GM12873 (cell line): ENCODE measurements at regions not wholly inside any gene's neighbourhood (a gene's known extent, or its start where the extent isn't known, plus 50 kb on each side); places are given as distances from the start of the nearest gene placed in this dataset.

Experiments used
- TF ChIP-seq, protein P1 (sequence below): IDR thresholded peaks from 2 replicates; pipeline ENCODE4 v1.5.1; 2012; ENCODE audit warnings: low read depth, mild to moderate bottlenecking, moderate library complexity, low read length, control low read depth; ENCODE audit not compliant: insufficient read depth; ENCODE audit errors: missing control alignments

DNA sequence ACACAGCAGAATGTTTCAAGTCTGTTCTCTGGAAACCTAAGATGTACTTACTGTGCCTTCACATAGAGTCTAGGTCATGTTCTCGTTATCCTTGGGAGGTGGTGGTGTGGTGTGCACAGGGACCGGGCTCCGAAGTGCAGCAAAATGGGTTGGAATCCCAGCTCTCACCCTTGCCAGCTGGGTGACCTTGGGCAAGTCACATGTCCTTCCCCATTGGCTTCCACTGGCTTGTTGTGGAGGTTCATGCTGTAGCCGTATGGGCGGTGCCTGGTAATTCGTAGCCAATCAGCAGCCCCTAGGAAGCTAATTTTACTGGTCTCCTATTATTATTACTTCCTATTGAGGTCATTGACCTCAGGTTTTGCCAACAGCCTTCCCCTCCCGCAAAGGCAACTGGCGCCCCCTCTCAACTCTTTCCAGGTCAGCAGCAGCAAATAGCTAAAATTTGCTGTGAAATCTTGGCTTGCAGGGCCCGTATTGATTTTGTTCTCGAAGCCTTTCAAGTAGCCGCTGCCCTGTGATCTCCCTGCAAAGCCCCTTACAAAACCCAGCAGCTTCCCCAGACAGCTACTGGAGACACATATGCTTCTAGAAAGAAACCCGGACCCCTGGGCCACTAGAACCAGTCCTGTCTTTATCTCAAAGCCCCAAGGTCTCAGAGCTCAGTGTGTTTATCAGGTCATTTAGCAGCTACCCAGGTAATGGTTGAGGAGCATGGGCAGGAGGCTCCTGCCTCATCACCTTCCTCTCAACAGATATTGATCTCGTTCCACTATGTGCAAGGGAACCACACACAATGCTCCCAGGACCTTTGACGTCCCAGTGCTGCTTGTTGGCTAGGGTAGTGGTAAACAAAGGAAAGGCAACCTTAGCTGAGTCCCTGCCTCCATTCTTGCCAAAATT is 66.5 kb upstream of the SLC1A4 start:
- TF ChIP-seq, protein P1, sequence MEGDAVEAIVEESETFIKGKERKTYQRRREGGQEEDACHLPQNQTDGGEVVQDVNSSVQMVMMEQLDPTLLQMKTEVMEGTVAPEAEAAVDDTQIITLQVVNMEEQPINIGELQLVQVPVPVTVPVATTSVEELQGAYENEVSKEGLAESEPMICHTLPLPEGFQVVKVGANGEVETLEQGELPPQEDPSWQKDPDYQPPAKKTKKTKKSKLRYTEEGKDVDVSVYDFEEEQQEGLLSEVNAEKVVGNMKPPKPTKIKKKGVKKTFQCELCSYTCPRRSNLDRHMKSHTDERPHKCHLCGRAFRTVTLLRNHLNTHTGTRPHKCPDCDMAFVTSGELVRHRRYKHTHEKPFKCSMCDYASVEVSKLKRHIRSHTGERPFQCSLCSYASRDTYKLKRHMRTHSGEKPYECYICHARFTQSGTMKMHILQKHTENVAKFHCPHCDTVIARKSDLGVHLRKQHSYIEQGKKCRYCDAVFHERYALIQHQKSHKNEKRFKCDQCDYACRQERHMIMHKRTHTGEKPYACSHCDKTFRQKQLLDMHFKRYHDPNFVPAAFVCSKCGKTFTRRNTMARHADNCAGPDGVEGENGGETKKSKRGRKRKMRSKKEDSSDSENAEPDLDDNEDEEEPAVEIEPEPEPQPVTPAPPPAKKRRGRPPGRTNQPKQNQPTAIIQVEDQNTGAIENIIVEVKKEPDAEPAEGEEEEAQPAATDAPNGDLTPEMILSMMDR = no peak

GRCh38 chr2:64923385-64923710 is 65.9 kb upstream of the SLC1A4 start:
- TF ChIP-seq, protein P1 = no peak

DNA sequence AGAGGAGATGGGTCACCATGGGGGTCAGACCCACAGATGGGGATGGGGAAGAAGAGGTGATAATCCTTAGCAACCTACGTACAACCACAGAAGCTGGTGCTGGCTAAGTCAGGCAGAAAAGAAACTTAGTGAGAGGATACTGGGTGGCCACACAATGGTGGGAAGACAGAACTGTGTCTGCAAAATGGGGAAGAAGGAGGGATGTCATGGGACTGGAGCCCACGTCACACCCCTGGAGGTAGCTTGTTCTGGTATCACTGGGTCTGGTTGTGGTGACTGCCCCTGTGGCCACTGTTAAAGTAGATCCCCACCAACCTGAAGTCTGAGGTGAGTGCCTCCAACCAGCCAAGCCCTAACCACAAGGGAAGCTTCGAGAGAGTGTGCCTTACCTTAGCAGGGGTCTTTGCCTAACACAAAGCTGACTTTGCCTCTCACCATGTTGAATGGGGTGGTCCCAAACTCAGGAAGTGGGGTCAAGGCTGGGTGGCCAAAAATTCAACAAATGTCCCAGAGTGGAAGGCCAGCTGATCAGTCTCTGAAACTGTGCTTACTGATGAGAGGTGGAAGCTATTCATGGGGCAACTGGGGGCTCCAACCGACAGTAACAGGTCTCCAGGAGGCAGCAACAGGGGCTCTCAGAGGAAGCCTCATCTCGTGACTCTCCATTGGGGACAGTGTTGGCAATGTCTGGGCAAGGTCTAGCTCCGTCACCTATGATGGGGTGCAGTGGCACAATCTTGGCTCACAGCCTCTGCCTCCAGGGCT is 64.8 kb upstream of the SLC1A4 start:
- TF ChIP-seq, protein P1 = no peak

GRCh38 chr2:64928813-64929212 is 60.4 kb upstream of the SLC1A4 start:
- TF ChIP-seq, protein P1 = no peak

DNA sequence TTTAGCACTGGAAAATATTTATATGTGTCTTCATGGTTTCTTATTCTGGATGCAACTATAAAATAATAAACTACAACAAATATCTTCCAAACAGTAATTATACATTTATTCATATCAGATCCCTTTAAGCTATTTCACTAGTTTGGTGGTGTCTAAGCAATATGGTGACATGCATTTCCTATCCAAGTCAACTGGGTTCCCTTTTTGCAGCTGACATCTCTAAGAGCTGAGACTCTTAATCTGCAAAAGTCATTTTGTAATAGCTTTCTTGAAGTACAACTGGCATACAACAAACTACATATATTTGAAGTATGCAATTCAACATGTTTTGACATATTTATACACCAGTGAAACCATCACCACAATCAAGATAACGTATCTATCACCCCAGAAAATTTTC is 59.9 kb upstream of the SLC1A4 start:
- TF ChIP-seq, protein P1 = no peak

- TF ChIP-seq, protein P1 = no peak
Measured at GRCh38 chr2:64930258-64930671, 58.9 kb upstream of the SLC1A4 start.
